Stimulated activated CD8-positive, alpha-beta memory T cell treated with anti-CD3 and anti-CD28 coated beads, Interleukin-7, amount 100 ng/mL, for 1 hour (primary cell): ENCODE measurements at regions not wholly inside any gene's neighbourhood (a gene's known extent, or its start where the extent isn't known, plus 50 kb on each side); places are given as distances from the start of the nearest gene placed in this dataset.
"Not testable (repeated sequence)": the region's sequence is repeated elsewhere in the genome, so short reads cannot be mapped to it uniquely, and the experiment has no call there.

Source experiments
- DNase-seq, 2 donors: peaks; one replicate each; pipeline ENCODE4 v3.0.0-alpha.2; 2020; ENCODE audit warnings: low read depth in 2 of 2

- no peak for DNase-seq
Observed at GRCh38 chr20:1754306-1754705, 96.7 kb upstream of the SIRPG start.

- no peak for DNase-seq
Observed at GRCh38 chr20:1752045-1752444, 94.5 kb upstream of the SIRPG start.

- DNase-seq, result no peak
Observed at GRCh38 chr20:1748777-1749176, 91.2 kb upstream of the SIRPG start.

GRCh38 chr20:1747953-1748577, 90.5 kb upstream of the SIRPG start:
- no peak for DNase-seq

GRCh38 chr20:1742049-1742434, 84.5 kb upstream of the SIRPG start:
- DNase-seq, result not testable (repeated sequence)

GRCh38 chr20:1741309-1742048, 83.9 kb upstream of the SIRPG start:
- DNase-seq, result no peak

- no peak for DNase-seq
Observed at GRCh38 chr20:1737134-1737533, 79.6 kb upstream of the SIRPG start.

GRCh38 chr20:1735417-1736089, 78.0 kb upstream of the SIRPG start:
- DNase-seq, result no peak

GRCh38 chr20:1734269-1734858, 76.8 kb upstream of the SIRPG start:
- no peak for DNase-seq

- not testable (repeated sequence) for DNase-seq
Observed at GRCh38 chr20:1731828-1732375, 74.3 kb upstream of the SIRPG start.

- DNase-seq, result not testable (repeated sequence)
Observed at GRCh38 chr20:1730981-1731711, 73.6 kb upstream of the SIRPG start.

GRCh38 chr20:1727303-1727702, 69.7 kb upstream of the SIRPG start:
- not testable (repeated sequence) for DNase-seq

GRCh38 chr20:1724901-1725300, 67.3 kb upstream of the SIRPG start:
- DNase-seq, result no peak

- DNase-seq, result no peak
Observed at GRCh38 chr20:1722513-1723050, 65.0 kb upstream of the SIRPG start.

- no peak for DNase-seq
Observed at GRCh38 chr20:1721687-1722512, 64.3 kb upstream of the SIRPG start.

GRCh38 chr20:1720845-1721475, 63.4 kb upstream of the SIRPG start:
- no peak for DNase-seq

- DNase-seq, result no peak
Observed at GRCh38 chr20:1720226-1720625, 62.6 kb upstream of the SIRPG start.

- no peak for DNase-seq
Observed at GRCh38 chr20:1718604-1719384, 61.2 kb upstream of the SIRPG start.
